ENCODE measurements at regions not wholly inside any gene's neighbourhood (a gene's known extent, or its start where the extent isn't known, plus 50 kb on each side); places are given as distances from the start of the nearest gene placed in this dataset.

- TF ChIP-seq CTCF (IDR thresholded peaks at IDR 0.05; ENCODE audit: insufficient read depth, low read length) (no peak), GABPA (IDR thresholded peaks at IDR 0.05; ENCODE audit: low read depth) (no peak)
These were observed 436.6 kb upstream of the ADGRL2 start for GRCh38 chr1:81364088-81364487.
